PC-3 (cell line): ENCODE measurements at regions not wholly inside any gene's neighbourhood (a gene's known extent, or its start where the extent isn't known, plus 50 kb on each side); places are given as distances from the start of the nearest gene placed in this dataset.

Source experiments
- CTCF ChIP-seq: fragments of 300-600 bp; sonication (generic); conservative IDR thresholded peaks from 2 replicates; pipeline ENCODE4 v1.5.1; 2017; ENCODE audit warnings: antibody characterized with exemption, low read depth, mild to moderate bottlenecking, low read length
- EZH2 ChIP-seq: fragments of 300-600 bp; sonication (generic); IDR thresholded peaks from one replicate; pipeline ENCODE4 v1.6.1; 2017; ENCODE audit warnings: antibody characterized with exemption, mild to moderate bottlenecking, low read length; ENCODE audit not compliant: unreplicated experiment
- EZH2phosphoT487 ChIP-seq: fragments of 300-600 bp; sonication (generic); IDR thresholded peaks from 2 replicates; pipeline ENCODE4 v1.6.1; 2018; ENCODE audit warnings: mild to moderate bottlenecking, antibody characterized with exemption, low read length, borderline replicate concordance

- TF ChIP-seq CTCF (no peak), EZH2 (no peak), EZH2phosphoT487 (no peak)
Measured at GRCh38 chr2:16852651-16853050, 187.0 kb upstream of the CYRIA start.
